Globus pallidus (tissue), 1 donor: ENCODE measurements at regions not wholly inside any gene's neighbourhood (a gene's known extent, or its start where the extent isn't known, plus 50 kb on each side); places are given as distances from the start of the nearest gene placed in this dataset.
"Not testable (repeated sequence)": the region's sequence is repeated elsewhere in the genome, so short reads cannot be mapped to it uniquely, and the experiment has no call there.

Experiments used
- DNase-seq: peaks from one replicate; pipeline ENCODE4 v3.0.0-alpha.2; 2015; ENCODE audit warnings: low spot score

- no peak for DNase-seq
Observed at GRCh38 chr4:74544655-74545361, 99.9 kb downstream of the AREG start.

- no peak for DNase-seq
Observed at GRCh38 chr4:74545448-74545847, 100.5 kb downstream of the AREG start.

- DNase-seq: no peak
Observed at GRCh38 chr4:74546057-74546456, 101.1 kb downstream of the AREG start.

GRCh38 chr4:74547042-74547441 is 102.1 kb downstream of the AREG start:
- DNase-seq: no peak

DNA sequence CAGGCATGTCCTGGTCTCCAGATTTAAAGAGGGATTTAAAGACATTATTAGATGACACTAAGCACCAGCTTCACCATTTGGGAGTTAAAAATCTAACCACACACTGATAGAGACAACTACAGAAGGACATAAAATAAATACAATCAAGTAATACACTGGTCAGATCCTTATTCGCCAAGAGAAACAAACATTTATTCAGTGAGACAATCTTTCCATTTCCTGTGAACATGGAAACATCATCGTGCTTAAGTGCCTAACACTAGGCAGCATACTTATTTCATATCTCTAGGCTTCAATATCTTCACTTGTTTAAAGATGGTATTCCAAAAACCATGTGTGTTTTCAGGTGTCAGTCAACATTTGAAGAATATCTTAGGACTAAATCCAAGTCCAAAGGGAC is 103.6 kb downstream of the AREG start:
- DNase-seq: no peak

DNA sequence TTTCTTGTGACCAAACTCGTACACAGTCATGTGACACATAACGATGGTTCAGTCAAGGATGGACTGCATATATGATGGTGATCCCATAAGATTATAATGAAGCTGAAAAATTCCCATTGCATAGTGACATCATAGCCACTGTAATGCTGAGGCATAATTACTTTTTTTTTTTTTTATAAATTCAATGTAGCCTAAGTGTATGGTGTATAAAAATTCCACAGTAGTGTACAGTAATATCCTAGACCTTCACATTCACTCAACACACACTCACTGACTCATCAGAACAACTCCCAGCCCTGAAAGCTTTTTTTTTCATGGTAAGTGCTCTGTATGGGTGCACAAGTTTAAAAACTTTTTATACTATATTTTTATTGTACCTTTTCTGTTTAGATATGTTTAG is 105.0 kb downstream of the AREG start:
- DNase-seq: no peak

DNA sequence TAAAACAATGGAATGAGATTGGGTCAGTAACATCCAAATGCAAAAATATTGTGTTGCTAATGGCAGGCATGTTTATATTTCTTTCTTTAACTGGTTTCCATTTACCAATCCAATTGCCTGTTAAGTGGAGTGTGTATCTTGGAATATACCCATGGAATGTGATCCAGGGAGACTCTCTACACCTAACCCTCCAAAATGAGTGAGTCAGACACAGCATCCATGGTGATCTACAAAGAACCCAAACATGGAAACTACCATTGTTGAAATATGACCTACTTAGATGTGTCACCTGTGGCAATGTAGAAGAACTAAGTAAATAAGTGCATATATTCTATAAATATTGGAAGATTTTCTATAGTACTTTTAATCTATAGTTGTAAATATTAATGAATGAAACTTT is 110.3 kb downstream of the AREG start:
- no peak for DNase-seq

GRCh38 chr4:74555843-74556242 is 110.9 kb downstream of the AREG start:
- DNase-seq: no peak

- no peak for DNase-seq
Observed at GRCh38 chr4:74559853-74560252, 114.9 kb downstream of the AREG start.

DNA sequence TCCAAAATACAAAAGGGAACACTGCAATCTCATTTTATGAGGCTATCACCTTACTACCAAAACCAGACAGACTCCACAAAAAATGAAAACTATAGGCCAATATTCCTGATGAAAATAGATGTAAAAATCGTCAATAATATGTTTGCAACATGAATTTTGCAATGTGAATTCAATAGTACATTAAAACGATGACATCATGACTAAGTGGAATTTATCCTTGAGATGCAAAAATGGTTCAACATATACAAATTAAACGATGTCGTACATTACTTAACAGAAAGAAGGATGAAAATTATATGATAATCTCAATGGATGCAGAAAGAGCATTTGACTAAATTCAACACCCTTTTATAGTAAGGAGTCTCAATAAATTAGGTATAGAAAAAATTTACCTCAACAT is 123.0 kb downstream of the AREG start:
- no peak for DNase-seq

DNA sequence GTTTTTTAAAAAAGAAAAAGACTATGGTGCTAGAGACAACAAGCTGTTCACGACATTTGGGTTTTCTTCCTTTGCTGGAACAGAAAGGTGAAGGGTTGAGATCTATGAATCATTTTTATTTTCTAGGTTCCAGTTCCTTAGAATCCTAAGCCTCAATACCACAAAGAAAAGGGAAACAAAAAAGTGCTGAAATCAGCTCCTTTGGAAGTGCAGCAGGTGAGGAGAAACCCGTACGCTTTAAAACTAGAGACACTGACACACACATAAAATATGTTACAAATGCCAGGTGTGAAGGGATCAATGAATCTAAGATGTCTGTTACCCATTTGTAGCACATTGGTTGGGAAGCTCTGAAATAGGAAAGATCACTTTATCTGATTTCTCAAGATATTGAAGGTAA is 125.2 kb downstream of the AREG start:
- DNase-seq: no peak

- no peak for DNase-seq
Observed at GRCh38 chr4:74578329-74578728, 133.4 kb downstream of the AREG start.

GRCh38 chr4:74578865-74579264 is 133.9 kb downstream of the AREG start:
- not testable (repeated sequence) for DNase-seq

GRCh38 chr4:74583089-74583700 is 138.3 kb downstream of the AREG start:
- no peak for DNase-seq

DNA sequence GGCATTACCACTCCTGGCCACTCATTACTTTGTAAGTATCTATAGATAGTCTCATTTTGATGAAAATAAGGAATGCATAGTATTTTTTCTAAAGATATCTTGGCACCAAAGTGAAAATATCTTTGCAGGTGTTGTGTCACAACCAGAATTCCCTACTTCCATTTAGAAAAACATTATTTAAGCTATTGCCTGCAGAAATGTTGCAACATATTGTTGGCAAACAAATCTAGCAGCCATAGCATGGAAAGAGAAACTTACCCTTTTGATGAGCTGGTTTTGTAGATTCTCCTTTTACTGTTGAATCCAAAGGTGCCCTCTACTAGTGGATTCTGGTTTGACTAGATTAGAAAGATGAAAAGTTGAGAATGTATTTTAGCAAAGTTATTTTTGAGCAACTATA is 138.8 kb downstream of the AREG start:
- no peak for DNase-seq

GRCh38 chr4:74588350-74588749 is 143.4 kb downstream of the AREG start:
- DNase-seq: no peak

DNA sequence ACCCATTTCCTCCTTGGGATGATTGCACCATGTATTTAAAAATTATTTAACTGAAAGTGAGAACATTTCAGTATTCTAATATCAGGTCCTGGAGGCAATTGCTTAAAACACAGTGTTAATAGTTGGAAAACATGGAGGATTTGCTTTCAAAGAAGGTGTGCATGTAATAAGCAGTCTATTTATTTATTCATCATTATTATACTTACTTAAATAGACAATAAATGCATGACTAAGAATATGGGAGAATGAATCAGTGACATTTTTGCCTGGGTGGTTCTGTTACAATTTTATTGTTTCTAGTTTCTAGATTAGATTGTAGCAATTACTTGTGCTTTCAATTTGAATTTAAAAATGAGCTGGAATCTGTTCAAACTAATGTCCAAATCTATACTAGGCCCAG is 145.5 kb downstream of the AREG start:
- DNase-seq: no peak

- no peak for DNase-seq
Observed at GRCh38 chr4:74598611-74599325, 153.8 kb downstream of the AREG start.

DNA sequence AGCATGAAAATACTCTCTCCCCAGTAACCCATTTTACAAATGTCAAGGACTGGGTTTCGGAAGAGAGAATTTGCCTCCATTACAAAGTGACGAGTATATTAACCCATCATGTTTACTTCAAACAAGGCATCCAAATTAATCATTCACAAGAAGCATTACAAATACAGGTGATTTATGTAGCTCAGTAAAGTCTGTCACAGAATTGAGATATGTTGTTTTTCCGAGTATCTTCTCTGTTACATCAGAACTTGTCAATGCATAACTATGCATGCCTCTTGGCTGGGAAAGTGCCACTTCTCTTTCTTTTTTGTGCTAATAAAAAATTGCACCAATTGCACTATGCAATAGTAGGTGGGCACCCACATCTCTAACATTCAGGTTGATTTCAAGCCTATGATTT is 158.2 kb downstream of the AREG start:
- DNase-seq: no peak

DNA sequence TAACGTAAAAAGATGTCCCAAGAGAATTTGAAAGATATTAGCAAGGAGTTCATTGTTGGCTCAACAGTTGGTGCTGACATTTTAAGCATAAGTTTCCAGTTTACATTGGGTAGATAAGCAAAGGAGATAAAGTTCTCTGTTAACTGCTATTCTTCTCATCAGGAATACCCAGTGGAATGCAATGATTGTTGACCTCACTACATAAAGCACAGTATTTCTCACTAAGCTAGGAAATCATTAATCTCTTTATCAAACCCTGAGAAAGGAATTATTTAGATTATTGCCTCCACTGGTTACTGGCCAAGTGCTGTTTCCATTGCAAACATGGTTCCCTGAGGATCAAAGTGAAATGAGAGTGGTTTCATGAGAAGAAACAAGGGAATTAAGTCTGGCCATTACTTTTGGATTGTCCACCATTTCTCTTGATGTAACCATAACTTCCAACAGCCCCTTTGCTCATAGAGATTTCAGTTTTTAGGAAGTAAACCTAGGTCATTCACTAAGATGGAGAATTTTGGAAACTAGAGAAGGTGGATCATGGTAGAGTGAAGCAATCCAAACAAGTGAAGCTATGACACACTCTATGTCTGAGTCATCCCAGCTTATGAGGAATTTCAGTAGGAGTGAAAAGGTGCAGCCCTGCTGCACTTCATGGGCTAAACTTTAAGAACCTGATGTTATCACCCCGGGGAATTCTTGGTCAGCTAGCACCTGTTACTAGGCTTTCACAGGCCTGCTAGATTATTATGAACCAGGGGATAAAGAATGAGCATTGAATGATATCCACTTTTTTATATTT is 163.4 kb downstream of the AREG start:
- no peak for DNase-seq

GRCh38 chr4:74610491-74610890 is 165.6 kb downstream of the AREG start:
- no peak for DNase-seq

DNA sequence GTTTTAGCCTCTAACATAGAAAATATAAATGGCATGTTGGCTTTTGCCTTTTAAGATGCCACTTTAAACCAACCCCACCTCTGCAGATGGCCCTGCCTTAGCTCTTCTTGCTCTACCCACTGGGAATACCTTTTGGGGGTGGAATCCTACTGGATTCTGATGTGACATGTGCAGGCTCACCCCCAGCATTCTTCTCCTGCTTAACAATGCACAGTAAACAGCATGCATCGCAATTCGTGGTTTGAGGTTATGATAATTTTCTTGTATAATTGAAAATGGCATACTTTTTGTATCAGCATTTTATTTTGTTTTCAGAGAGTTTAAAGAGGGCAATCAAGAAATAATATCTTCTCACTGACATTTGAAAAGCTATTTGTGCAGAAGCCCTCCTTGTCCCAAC is 167.9 kb downstream of the AREG start:
- DNase-seq: no peak

GRCh38 chr4:74613266-74613665 is 168.3 kb downstream of the AREG start:
- no peak for DNase-seq
